GM10248 (cell line): ENCODE measurements at regions not wholly inside any gene's neighbourhood (a gene's known extent, or its start where the extent isn't known, plus 50 kb on each side); places are given as distances from the start of the nearest gene placed in this dataset.
"Not testable (repeated sequence)": the region's sequence is repeated elsewhere in the genome, so short reads cannot be mapped to it uniquely, and the experiment has no call there.

Experiments used
- CTCF ChIA-PET: fragments of 300-600 bp; sonication (Branson Sonifier 250); formaldehyde crosslinking; extraction: SDS; loops from one replicate; lab custom pipeline; 2021; ENCODE audit warnings: antibody characterized with exemption; lab: Yijun Ruan, JAX
- POLR2A ChIA-PET: fragments of 350-650 bp; sonication (Branson Sonifier 250); formaldehyde crosslinking; extraction: SDS; loops from one replicate; lab custom pipeline; 2020; ENCODE audit warnings: antibody characterized with exemption; lab: Yijun Ruan, JAX
- DNase-seq: peaks from one replicate; pipeline ENCODE4 v3.0.0; 2012; ENCODE audit errors: extremely low spot score
- CTCF ChIP-seq: IDR thresholded peaks from 2 replicates; pipeline ENCODE4 v1.5.1; 2012; ENCODE audit warnings: mild to moderate bottlenecking, low read depth; ENCODE audit errors: extremely low read depth, missing control alignments, control extremely low read depth

DNA sequence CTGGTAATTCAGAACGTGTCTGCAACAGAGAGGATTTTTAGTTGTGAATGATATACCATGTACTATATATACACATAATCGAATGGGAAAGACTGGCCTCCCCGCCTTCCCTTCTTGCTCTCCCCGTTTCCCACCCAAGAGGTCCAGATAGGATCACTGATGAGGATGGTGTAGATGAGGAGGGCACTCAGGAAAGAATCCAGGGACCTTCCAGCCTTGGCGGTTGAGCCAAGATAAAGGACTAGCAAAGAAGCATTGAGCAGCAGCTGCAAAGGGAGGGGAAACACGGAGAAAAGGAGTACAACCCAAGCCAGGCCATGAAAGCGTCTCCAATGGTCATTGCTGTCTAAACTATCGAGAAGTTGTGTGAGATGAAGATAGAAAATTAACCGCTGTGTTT lies 84.0 kb upstream of the EXOC2 start:
- no peak for DNase-seq
- ChIA-PET CTCF (interaction anchor here (1.3 kb wide), 1 partner anchor 31 kb away, joined by 4 read pairs; no protein-coding TSS in a partner anchor), POLR2A (no interaction called here)
- no peak for TF ChIP-seq CTCF

DNA sequence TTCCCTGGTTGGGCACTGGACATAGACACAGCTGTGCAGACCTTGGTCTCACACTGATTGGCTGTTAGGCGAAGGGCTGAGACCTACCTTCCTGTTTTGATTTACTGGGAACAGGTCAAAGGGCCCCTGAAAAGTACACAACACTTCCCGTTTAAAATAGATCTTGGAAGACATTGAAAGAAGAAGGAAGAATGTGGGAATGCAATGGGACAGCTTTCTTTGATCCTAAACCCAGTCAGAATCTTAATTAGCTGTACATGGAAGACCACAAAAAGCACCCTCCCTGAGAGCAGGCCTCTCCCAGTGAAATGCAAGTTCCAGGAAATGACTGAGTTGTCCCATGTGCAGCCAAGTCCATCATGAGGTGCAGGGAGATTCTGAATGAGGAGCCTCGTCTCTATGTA lies 83.6 kb upstream of the EXOC2 start:
- ChIA-PET CTCF (interaction anchor here (1.3 to 1.4 kb wide), 2 partner anchors 11 to 31 kb away, joined by 4 read pairs; no protein-coding TSS in a partner anchor), POLR2A (no interaction called here)
- TF ChIP-seq CTCF = no peak
- DNase-seq = no peak

- DNase-seq = no peak
- ChIA-PET CTCF (interaction anchor here (1.4 kb wide), 1 partner anchor 12 kb away, joined by 4 read pairs; no protein-coding TSS in a partner anchor), POLR2A (no interaction called here)
- no peak for TF ChIP-seq CTCF
These were observed 82.9 kb upstream of the EXOC2 start for GRCh38 chr6:775863-776262.

- POLR2A ChIA-PET, DNase-seq, CTCF ChIA-PET: not testable (repeated sequence)
These were observed 78.7 kb upstream of the EXOC2 start for GRCh38 chr6:771683-772082.

DNA sequence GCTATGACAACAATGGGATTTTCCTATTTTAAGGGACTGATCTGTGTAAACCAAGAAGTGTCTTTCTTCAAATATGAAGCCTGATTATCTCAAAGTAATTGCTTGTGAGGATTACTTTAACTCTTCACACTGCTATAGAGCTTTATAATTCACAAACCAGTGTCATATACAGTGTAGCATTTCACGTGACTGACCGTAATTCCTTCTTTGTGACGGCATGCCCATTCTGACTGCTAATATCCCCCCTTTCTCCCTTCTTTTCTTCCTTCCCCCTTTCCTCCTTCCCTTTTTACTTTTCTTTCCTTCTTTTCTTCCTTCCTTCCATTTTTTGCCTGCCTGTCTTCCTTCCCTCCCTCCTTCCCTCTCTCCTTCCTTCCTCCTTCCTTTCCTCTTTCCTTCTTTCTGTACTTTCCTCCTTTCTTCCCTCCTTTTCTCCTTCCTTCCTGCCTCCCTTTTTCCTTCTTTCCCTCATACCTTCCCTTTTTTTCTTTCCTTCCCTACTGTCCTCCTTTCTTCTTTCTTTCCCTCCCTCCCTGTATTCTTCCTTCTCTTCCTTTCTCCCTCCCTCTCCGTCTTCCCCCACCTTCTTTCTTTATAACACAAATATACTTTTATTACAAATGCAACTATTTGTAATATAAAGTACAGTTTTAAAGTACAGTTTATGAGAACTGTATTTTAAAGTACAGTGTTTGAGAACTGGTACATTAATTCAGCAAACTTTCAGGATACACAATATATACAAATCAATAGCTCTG lies 75.0 kb upstream of the EXOC2 start:
- TF ChIP-seq CTCF = no peak
- ChIA-PET POLR2A (no interaction called here), CTCF (interaction anchor here (1.4 kb wide), 1 partner anchor 14 kb away, joined by 3 read pairs; no protein-coding TSS in a partner anchor)
- DNase-seq = no peak

DNA sequence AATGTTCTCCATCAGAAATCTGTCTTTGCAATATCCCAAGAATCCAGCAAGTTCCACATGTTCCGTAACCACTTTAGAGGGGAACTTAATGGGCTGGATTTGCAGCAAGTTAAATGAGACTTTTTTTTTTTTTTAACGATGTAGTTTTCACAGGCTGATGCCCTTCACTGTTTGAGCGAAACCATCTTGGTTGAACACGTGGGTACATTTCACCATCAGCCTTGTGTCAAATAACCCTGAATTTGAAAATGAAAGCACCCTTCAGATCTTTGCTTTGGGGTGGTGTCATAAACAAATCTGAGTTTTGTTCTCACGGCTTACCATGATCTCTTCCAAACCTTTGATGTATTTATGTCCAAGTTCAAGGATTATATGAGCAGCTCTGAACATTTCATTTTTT lies 73.7 kb upstream of the EXOC2 start:
- ChIA-PET POLR2A (no interaction called here), CTCF (interaction anchor here (1.3 to 1.4 kb wide), 2 partner anchors 12 to 46 kb away, joined by 3 read pairs; no protein-coding TSS in a partner anchor)
- DNase-seq = no peak
- no peak for TF ChIP-seq CTCF

GRCh38 chr6:761997-762396 lies 69.1 kb upstream of the EXOC2 start:
- ChIA-PET POLR2A (no interaction called here), CTCF (interaction anchor here (1.1 to 1.5 kb wide), 4 partner anchors 16 to 169 kb away, joined by 3 to 6 read pairs (median 4); no protein-coding TSS in a partner anchor)
- TF ChIP-seq CTCF = no peak
- no peak for DNase-seq
